Fibroblast of lung (primary cell): ENCODE measurements at regions not wholly inside any gene's neighbourhood (a gene's known extent, or its start where the extent isn't known, plus 50 kb on each side); places are given as distances from the start of the nearest gene placed in this dataset.
"Not testable (repeated sequence)": the region's sequence is repeated elsewhere in the genome, so short reads cannot be mapped to it uniquely, and the experiment has no call there.

Source experiments
- DNase-seq, 2 donors: peaks; one replicate each; pipeline versions ENCODE4 v3.0.0 to v3.0.0-alpha.2; 2010; ENCODE audit warnings: low read depth in 2 of 2
- H2AFZ ChIP-seq: 2 replicates; pipeline ENCODE4 v1.5.1; 2012; ENCODE audit warnings: low read length, control low read depth, inconsistent platforms
- H3K27ac ChIP-seq: 2 replicates; pipeline ENCODE4 v1.5.1; 2011; ENCODE audit warnings: low read length, control low read depth; ENCODE audit not compliant: insufficient read depth
- H3K27me3 ChIP-seq: 2 replicates; pipeline ENCODE4 v1.5.1; 2011; ENCODE audit warnings: mild to moderate bottlenecking, low read length; ENCODE audit not compliant: control insufficient read depth, insufficient read depth
- H3K36me3 ChIP-seq: 2 replicates; pipeline ENCODE4 v1.5.1; 2011; ENCODE audit warnings: low read length; ENCODE audit not compliant: control insufficient read depth, insufficient read depth
- H3K4me1 ChIP-seq: 2 replicates; pipeline ENCODE4 v1.5.1; 2011; ENCODE audit warnings: low read length; ENCODE audit not compliant: control insufficient read depth, insufficient read depth; ENCODE audit errors: extremely low read depth
- H3K4me2 ChIP-seq: 2 replicates; pipeline ENCODE4 v1.5.1; 2011; ENCODE audit warnings: low read length, control low read depth; ENCODE audit not compliant: insufficient read depth; ENCODE audit errors: extremely low read depth
- H3K4me3 ChIP-seq, 4 experiments: fragments of 200-600 bp in 1 of 4; sonication (generic) in 1 of 4; replicated peaks in 1 of 4; 2 replicates each; pipeline ENCODE4 v1.5.1; 2011 to 2016; ENCODE audit warnings: low read length in 4 of 4, low read depth in 3 of 4, mild to moderate bottlenecking in 3 of 4, control low read depth in 2 of 4, inconsistent platforms in 1 of 4, mixed read lengths in 1 of 4; ENCODE audit not compliant: insufficient read depth in 1 of 4; ENCODE audit errors: control extremely low read depth in 1 of 4
- H3K79me2 ChIP-seq: 2 replicates; pipeline ENCODE4 v1.5.1; 2012; ENCODE audit warnings: mild to moderate bottlenecking, low read length, inconsistent platforms; ENCODE audit not compliant: control insufficient read depth, insufficient read depth
- H3K9ac ChIP-seq: 2 replicates; pipeline ENCODE4 v1.5.1; 2011; ENCODE audit warnings: mild to moderate bottlenecking, low read length, control low read depth; ENCODE audit not compliant: insufficient read depth
- H3K9me3 ChIP-seq: 2 replicates; pipeline ENCODE4 v1.5.1; 2012; ENCODE audit warnings: low read depth, low read length; ENCODE audit not compliant: control insufficient read depth, insufficient read depth
- H4K20me1 ChIP-seq: 2 replicates; pipeline ENCODE4 v1.5.1; 2011; ENCODE audit warnings: low read length; ENCODE audit not compliant: control insufficient read depth, insufficient read depth; ENCODE audit errors: extremely low read depth
- EZH2 ChIP-seq: IDR thresholded peaks from 2 replicates; pipeline ENCODE4 v1.5.1; 2012; ENCODE audit warnings: low read length, control low read depth, mild to moderate bottlenecking; ENCODE audit errors: missing control alignments
- TF ChIP-seq, protein P1 (sequence below), 2 donors: IDR thresholded peaks in 1 of 2; conservative IDR thresholded peaks in 1 of 2; 1 replicate in 1 of 2; 2 replicates in 1 of 2; pipeline ENCODE4 v1.5.1; 2011 to 2012; ENCODE audit warnings: low read length in 2 of 2, control low read depth in 1 of 2, inconsistent platforms in 1 of 2, low read depth in 1 of 2, mild to moderate bottlenecking in 1 of 2

DNA sequence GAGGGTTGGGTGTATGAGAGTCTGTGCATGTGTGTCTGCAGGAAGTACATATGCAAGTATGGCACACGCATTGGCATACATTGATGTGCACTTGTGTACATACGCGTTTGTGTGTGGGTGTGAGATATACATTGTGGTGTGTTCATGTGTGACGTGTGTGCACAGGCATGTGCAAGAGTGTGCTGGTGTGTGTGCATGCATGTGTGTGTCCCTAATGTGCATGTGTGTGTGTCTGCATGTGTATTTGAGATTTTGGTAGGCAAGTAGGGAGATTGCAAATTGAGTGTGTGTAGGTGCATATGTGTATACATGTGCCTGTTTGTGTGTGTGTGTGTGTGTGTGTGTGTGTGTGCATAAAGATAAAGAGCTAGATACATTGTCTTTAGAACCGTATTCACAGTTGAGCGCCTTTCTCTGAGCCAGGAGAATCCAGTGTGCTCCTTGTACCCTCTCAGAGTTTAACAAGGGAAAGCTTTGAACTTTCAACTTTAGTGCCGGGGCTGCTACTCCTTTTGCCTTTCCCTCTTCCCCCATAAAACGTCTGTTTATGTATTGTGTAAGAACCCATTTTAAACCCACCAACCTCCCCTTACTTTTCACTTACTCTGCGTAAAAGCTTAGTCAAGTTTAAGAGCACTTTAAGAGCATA, 152.4 kb upstream of the CHL1 start:
- no peaks in the 10 kb centered on the region for H4K20me1 ChIP-seq
- no peak overlapping the region for H3K9ac ChIP-seq
- no peaks in the 10 kb centered on the region for H3K9me3 ChIP-seq
- H3K79me2 ChIP-seq: no peaks in the 10 kb centered on the region
- no peak for DNase-seq
- no peaks in the 10 kb centered on the region for H3K36me3 ChIP-seq
- no peak overlapping the region for H2AFZ ChIP-seq
- no peaks in the 10 kb centered on the region for H3K4me1 ChIP-seq
- H3K27me3 ChIP-seq: no peaks in the 10 kb centered on the region
- no peak overlapping the region for H3K4me2 ChIP-seq
- H3K27ac ChIP-seq: no peak overlapping the region
- TF ChIP-seq EZH2: no peak
- TF ChIP-seq, protein P1, sequence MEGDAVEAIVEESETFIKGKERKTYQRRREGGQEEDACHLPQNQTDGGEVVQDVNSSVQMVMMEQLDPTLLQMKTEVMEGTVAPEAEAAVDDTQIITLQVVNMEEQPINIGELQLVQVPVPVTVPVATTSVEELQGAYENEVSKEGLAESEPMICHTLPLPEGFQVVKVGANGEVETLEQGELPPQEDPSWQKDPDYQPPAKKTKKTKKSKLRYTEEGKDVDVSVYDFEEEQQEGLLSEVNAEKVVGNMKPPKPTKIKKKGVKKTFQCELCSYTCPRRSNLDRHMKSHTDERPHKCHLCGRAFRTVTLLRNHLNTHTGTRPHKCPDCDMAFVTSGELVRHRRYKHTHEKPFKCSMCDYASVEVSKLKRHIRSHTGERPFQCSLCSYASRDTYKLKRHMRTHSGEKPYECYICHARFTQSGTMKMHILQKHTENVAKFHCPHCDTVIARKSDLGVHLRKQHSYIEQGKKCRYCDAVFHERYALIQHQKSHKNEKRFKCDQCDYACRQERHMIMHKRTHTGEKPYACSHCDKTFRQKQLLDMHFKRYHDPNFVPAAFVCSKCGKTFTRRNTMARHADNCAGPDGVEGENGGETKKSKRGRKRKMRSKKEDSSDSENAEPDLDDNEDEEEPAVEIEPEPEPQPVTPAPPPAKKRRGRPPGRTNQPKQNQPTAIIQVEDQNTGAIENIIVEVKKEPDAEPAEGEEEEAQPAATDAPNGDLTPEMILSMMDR (conservative IDR thresholded peaks at IDR 0.05 in 1 of 2, IDR thresholded peaks at IDR 0.05 in 1 of 2; ENCODE audit: low read depth in 1 of 2, low read length in 2 of 2): no peak
- H3K4me3 ChIP-seq: no peak overlapping the region

DNA sequence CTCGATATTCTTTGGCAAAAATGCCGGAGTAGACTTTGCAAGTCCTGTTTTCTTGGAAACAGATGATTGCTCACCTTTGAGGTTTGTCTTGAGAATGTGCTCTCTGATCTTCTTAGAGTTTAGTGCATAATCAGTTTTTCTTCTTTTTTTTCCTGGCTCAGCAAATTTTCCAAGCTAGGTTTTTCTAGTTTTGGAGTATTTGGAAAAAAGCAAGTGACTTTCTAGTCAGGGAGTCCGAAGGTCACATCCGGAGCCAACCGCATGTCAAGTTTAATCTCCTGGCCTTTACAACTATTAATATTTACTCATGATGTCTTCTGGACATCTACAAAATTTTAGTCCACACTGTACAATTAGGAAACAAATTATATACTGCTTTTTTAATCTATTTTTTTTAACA, 151.6 kb upstream of the CHL1 start:
- H3K9me3 ChIP-seq, H3K36me3 ChIP-seq, H3K4me3 ChIP-seq, DNase-seq, H3K27ac ChIP-seq, H3K4me2 ChIP-seq, H3K27me3 ChIP-seq, H3K9ac ChIP-seq, H3K4me1 ChIP-seq, H4K20me1 ChIP-seq, H2AFZ ChIP-seq, H3K79me2 ChIP-seq: not testable (repeated sequence)

DNA sequence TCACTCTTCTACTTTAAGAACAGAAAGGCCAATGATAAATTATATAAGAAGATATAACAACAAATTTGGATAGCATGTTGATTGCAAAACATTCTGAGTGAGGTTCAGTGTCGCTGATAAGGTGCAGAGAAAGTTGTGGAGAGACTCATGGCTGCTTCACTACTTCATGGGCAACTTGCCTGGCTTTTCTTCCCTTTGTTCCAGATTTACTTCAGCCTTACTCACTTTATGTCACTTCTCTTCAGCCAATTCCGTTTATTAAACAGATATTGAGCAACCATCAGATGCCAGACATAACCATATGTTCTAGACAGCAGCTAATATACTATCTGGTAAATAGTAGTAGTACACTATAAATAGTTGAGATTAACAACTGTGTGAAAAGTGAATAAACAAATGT, 150.0 kb upstream of the CHL1 start:
- no peaks in the 10 kb centered on the region for H4K20me1 ChIP-seq
- H3K27me3 ChIP-seq: no peaks in the 10 kb centered on the region
- peak in 1 of 2 donors; percentile 52 for DNase-seq

DNA sequence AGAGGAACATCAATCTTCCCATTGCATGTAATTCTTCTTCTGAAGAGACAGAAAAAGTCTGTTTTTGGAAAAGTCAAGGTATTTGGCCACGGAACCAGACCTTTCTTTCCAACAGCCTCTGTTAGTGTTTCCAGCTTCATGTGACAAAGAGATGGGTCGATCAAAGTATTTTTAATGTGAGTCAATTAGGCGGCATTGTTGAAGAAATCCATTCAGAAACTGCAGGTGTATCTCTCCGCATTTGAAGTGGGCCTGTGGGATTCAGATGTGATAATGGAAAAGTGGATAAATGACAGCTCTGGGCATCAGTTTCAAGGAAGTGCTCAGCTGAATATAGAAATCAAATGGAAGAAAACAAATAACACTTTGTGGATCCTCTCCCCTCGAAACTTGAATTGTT, 143.1 kb upstream of the CHL1 start:
- H3K36me3 ChIP-seq, H3K4me3 ChIP-seq, H3K9me3 ChIP-seq, H4K20me1 ChIP-seq, H3K79me2 ChIP-seq, H3K4me1 ChIP-seq, H3K4me2 ChIP-seq, H3K27ac ChIP-seq, H2AFZ ChIP-seq, H3K9ac ChIP-seq, H3K27me3 ChIP-seq, DNase-seq: not testable (repeated sequence)

More for the DNA sequence above, 150.0 kb upstream of the CHL1 start:
- no peaks in the 10 kb centered on the region for H3K79me2 ChIP-seq
- TF ChIP-seq, protein P1 (conservative IDR thresholded peaks at IDR 0.05 in 1 of 2, IDR thresholded peaks at IDR 0.05 in 1 of 2; ENCODE audit: low read depth in 1 of 2, low read length in 2 of 2): no peak
- no peak for TF ChIP-seq EZH2
- no peak overlapping the region for H2AFZ ChIP-seq
- no peak overlapping the region for H3K27ac ChIP-seq
- H3K36me3 ChIP-seq: no peaks in the 10 kb centered on the region
- H3K4me1 ChIP-seq: no peaks in the 10 kb centered on the region
- no peak overlapping the region for H3K4me3 ChIP-seq
- no peak overlapping the region for H3K9ac ChIP-seq
- no peaks in the 10 kb centered on the region for H3K9me3 ChIP-seq
- no peak overlapping the region for H3K4me2 ChIP-seq
